IMR-90 (cell line): ENCODE measurements at regions not wholly inside any gene's neighbourhood (a gene's known extent, or its start where the extent isn't known, plus 50 kb on each side); places are given as distances from the start of the nearest gene placed in this dataset.

ENCODE experiments used
- ATAC-seq: fragments of 200-7000 bp; cut with Tn5 transposase; 2 replicates; pipeline ENCODE4 v1.9.1; 2020; ENCODE audit warnings: low read depth, mild to moderate bottlenecking, moderate library complexity
- BruUV-seq: library from RNA; stranded (reverse); fragments of 400-500 nt; replicated peaks from 2 replicates; lab custom pipeline; 2021; lab: Mats Ljungman, UMichigan
- CTCF ChIA-PET: fragments of 300-600 bp; formaldehyde crosslinking; extraction: SDS; loops from one replicate; lab custom pipeline; 2021; ENCODE audit warnings: antibody characterized with exemption; lab: Yijun Ruan, JAX
- POLR2A ChIA-PET: fragments of 300-600 bp; sonication (Branson Sonifier 250); formaldehyde crosslinking; loops from one replicate; lab custom pipeline; 2022; ENCODE audit warnings: antibody characterized with exemption; ENCODE audit not compliant: unreplicated experiment; lab: Charles Lee
- DNase-seq: peaks from one replicate; pipeline ENCODE4 v3.0.0; 2013
- H2AFZ ChIP-seq: replicated peaks from 2 replicates; pipeline ENCODE3; 2013; ENCODE audit warnings: low read length, mild to moderate bottlenecking; ENCODE audit not compliant: poor library complexity
- H2AK5ac ChIP-seq: 2 replicates; pipeline ENCODE4 v1.6.1; 2013; ENCODE audit warnings: low read depth, low read length, inconsistent platforms
- H2AK9ac ChIP-seq: replicated peaks from 2 replicates; pipeline ENCODE3; 2013; ENCODE audit warnings: mild to moderate bottlenecking, low read depth, low read length, moderate library complexity; ENCODE audit not compliant: poor library complexity
- H2BK120ac ChIP-seq: 2 replicates; pipeline ENCODE4 v1.6.1; 2013; ENCODE audit warnings: low read depth, low read length, inconsistent platforms
- H2BK15ac ChIP-seq: 3 replicates; pipeline ENCODE4 v1.6.1; 2013; ENCODE audit warnings: low read depth, low read length, inconsistent platforms
- H2BK20ac ChIP-seq: 2 replicates; pipeline ENCODE4 v1.6.1; 2013; ENCODE audit warnings: low read depth, mild to moderate bottlenecking, inconsistent platforms, low read length, moderate library complexity
- H2BK5ac ChIP-seq: 2 replicates; pipeline ENCODE4 v1.6.1; 2013; ENCODE audit warnings: mild to moderate bottlenecking, low read depth, low read length, inconsistent platforms; ENCODE audit not compliant: poor library complexity, severe bottlenecking
- H3K14ac ChIP-seq: replicated peaks from 2 replicates; pipeline ENCODE4 v1.6.1; 2013; ENCODE audit warnings: low read depth, low read length, inconsistent platforms
- H3K18ac ChIP-seq: 2 replicates; pipeline ENCODE4 v1.6.1; 2013; ENCODE audit warnings: low read depth, low read length, control low read depth
- H3K23ac ChIP-seq: 2 replicates; pipeline ENCODE4 v1.6.1; 2013; ENCODE audit warnings: low read depth, low read length, inconsistent platforms
- H3K27ac ChIP-seq: 2 replicates; pipeline ENCODE4 v1.5.1; 2013; ENCODE audit warnings: mild to moderate bottlenecking, control low read depth, low read length; ENCODE audit not compliant: insufficient read depth
- H3K27me3 ChIP-seq: 2 replicates; pipeline ENCODE4 v1.6.1; 2013; ENCODE audit warnings: low read length; ENCODE audit not compliant: control insufficient read depth, insufficient read depth
- H3K36me3 ChIP-seq: 2 replicates; pipeline ENCODE4 v1.6.1; 2013; ENCODE audit warnings: low read length, mixed read lengths; ENCODE audit not compliant: control insufficient read depth, insufficient read depth
- H3K4ac ChIP-seq: 2 replicates; pipeline ENCODE4 v1.6.1; 2013; ENCODE audit warnings: low read depth, low read length, inconsistent platforms
- H3K4me1 ChIP-seq: 2 replicates; pipeline ENCODE4 v1.6.1; 2013; ENCODE audit warnings: low read length, mixed read lengths; ENCODE audit not compliant: control insufficient read depth, insufficient read depth
- H3K4me2 ChIP-seq: 2 replicates; pipeline ENCODE4 v1.6.1; 2013; ENCODE audit warnings: low read depth, mild to moderate bottlenecking, control low read depth, low read length, moderate library complexity
- H3K4me3 ChIP-seq: 2 replicates; pipeline ENCODE4 v1.5.1; 2013; ENCODE audit warnings: low read depth, mild to moderate bottlenecking, control low read depth, low read length, moderate library complexity; ENCODE audit not compliant: insufficient read depth
- H3K56ac ChIP-seq: 2 replicates; pipeline ENCODE4 v1.6.1; 2013; ENCODE audit warnings: low read length, inconsistent platforms; ENCODE audit not compliant: insufficient read depth; ENCODE audit errors: extremely low read depth
- H3K79me1 ChIP-seq, 2 experiments: 2 replicates each; pipeline ENCODE4 v1.6.1; 2013; ENCODE audit warnings: low read length in 2 of 2, inconsistent platforms in 1 of 2, low read depth in 1 of 2
- H3K9ac ChIP-seq: 2 replicates; pipeline ENCODE4 v1.6.1; 2013; ENCODE audit warnings: low read depth, low read length, control low read depth
- H3K9me1 ChIP-seq: 2 replicates; pipeline ENCODE4 v1.6.1; 2013; ENCODE audit warnings: low read length, inconsistent platforms; ENCODE audit not compliant: insufficient read depth
- H3K9me3 ChIP-seq: 2 replicates; pipeline ENCODE4 v1.6.1; 2013; ENCODE audit warnings: low read length; ENCODE audit not compliant: control insufficient read depth, insufficient read depth
- H4K20me1 ChIP-seq: 2 replicates; pipeline ENCODE4 v1.6.1; 2013; ENCODE audit warnings: low read length, inconsistent platforms; ENCODE audit not compliant: insufficient read depth
- H4K5ac ChIP-seq: 2 replicates; pipeline ENCODE4 v1.6.1; 2013; ENCODE audit warnings: mild to moderate bottlenecking, low read depth, low read length, control low read depth
- H4K8ac ChIP-seq, 2 experiments: 2 replicates each; pipeline ENCODE4 v1.6.1; 2013; ENCODE audit warnings: low read depth in 2 of 2, low read length in 2 of 2, control low read depth in 1 of 2, inconsistent platforms in 1 of 2
- H4K91ac ChIP-seq: 2 replicates; pipeline ENCODE4 v1.6.1; 2013; ENCODE audit warnings: low read depth, low read length, inconsistent platforms; ENCODE audit not compliant: insufficient read depth
- BHLHE40 ChIP-seq: fragments of 150-350 bp; IDR thresholded peaks from 2 replicates; pipeline ENCODE4 v1.6.1; 2016; ENCODE audit warnings: mild to moderate bottlenecking, low read depth, low read length
- CEBPB ChIP-seq: IDR thresholded peaks from 2 replicates; pipeline ENCODE4 v1.6.1; 2012; ENCODE audit warnings: low read depth, low read length, improper control_type of control experiment
- FOS ChIP-seq: fragments of 150-350 bp; IDR thresholded peaks from 2 replicates; pipeline ENCODE4 v1.6.1; 2016; ENCODE audit warnings: low read depth, low read length
- MAFK ChIP-seq: IDR thresholded peaks from 2 replicates; pipeline ENCODE4 v1.6.1; 2012; ENCODE audit warnings: low read depth, low read length, improper control_type of control experiment
- MAZ ChIP-seq: IDR thresholded peaks from 2 replicates; pipeline ENCODE4 v1.6.1; 2012; ENCODE audit warnings: low read depth, mild to moderate bottlenecking, low read length, improper control_type of control experiment, moderate library complexity, borderline replicate concordance
- MXI1 ChIP-seq: IDR thresholded peaks from 2 replicates; pipeline ENCODE4 v1.6.1; 2012; ENCODE audit warnings: low read depth, mild to moderate bottlenecking, low read length, moderate library complexity, borderline replicate concordance
- NFE2L2 ChIP-seq: fragments of 150-350 bp; IDR thresholded peaks from 2 replicates; pipeline ENCODE4 v1.6.1; 2016; ENCODE audit warnings: low read depth, mild to moderate bottlenecking, low read length
- POLR2A ChIP-seq: IDR thresholded peaks from 2 replicates; pipeline ENCODE4 v1.6.1; 2012; ENCODE audit warnings: mild to moderate bottlenecking, low read depth, low read length
- RAD21 ChIP-seq: IDR thresholded peaks from 2 replicates; pipeline ENCODE4 v1.6.1; 2012; ENCODE audit warnings: low read length, improper control_type of control experiment
- RCOR1 ChIP-seq: IDR thresholded peaks from 2 replicates; pipeline ENCODE4 v1.6.1; 2012; ENCODE audit warnings: mild to moderate bottlenecking, low read length, improper control_type of control experiment; ENCODE audit not compliant: insufficient replicate concordance
- RFX5 ChIP-seq: IDR thresholded peaks from 2 replicates; pipeline ENCODE4 v1.8.0; 2012; ENCODE audit warnings: low read depth, mild to moderate bottlenecking, low read length, moderate library complexity
- SMC3 ChIP-seq: fragments of 150-350 bp; IDR thresholded peaks from 2 replicates; pipeline ENCODE4 v1.6.1; 2016; ENCODE audit warnings: low read depth, mild to moderate bottlenecking, antibody characterized with exemption, low read length, moderate library complexity
- WGBS, 2 experiments: methylation state at CpG; one replicate each; pipeline versions ENCODE4 v1.1.5 to v1.1.7; 2013; ENCODE audit warnings: missing lambda C conversion rate in 2 of 2; ENCODE audit not compliant: insufficient read length in 1 of 2; ENCODE audit errors: extremely low coverage in 2 of 2; 5-methylcytosine and 5-hydroxymethylcytosine counted together
- dilution Hi-C: fragments of 300-500 bp; cut with HindIII; formaldehyde crosslinking; loops from one replicate; pipeline ENCODE4 v1.14.3; 2018; ENCODE audit warnings: low sequenced_read_pairs; ENCODE audit not compliant: unreplicated experiment
- in situ Hi-C: fragments of 300-500 bp; cut with MboI; formaldehyde crosslinking; loops from 3 replicates; pipeline ENCODE4 v1.14.3; 2019; ENCODE audit warnings: low sequenced_read_pairs, inconsistent platforms, mixed read lengths
- intact Hi-C: fragments of 100-400 bp; cut with micrococcal nuclease; formaldehyde crosslinking; loops from 2 replicates; pipeline ENCODE4 v1.10.0; 2022
- TF ChIP-seq, protein P1 (sequence below): conservative IDR thresholded peaks from 2 replicates; pipeline ENCODE4 v1.5.1; 2012; ENCODE audit warnings: mild to moderate bottlenecking, low read depth, low read length, improper control_type of control experiment
- TF ChIP-seq, protein P2 (sequence below): fragments of 150-350 bp; IDR thresholded peaks from 2 replicates; pipeline ENCODE4 v1.6.1; 2017; ENCODE audit warnings: mild to moderate bottlenecking, antibody characterized with exemption, low read length, low read depth
- TF ChIP-seq, protein P3 (sequence below): fragments of 150-350 bp; IDR thresholded peaks from 2 replicates; pipeline ENCODE4 v1.6.1; 2016; ENCODE audit warnings: low read depth, mild to moderate bottlenecking, low read length, moderate library complexity, borderline replicate concordance

DNA sequence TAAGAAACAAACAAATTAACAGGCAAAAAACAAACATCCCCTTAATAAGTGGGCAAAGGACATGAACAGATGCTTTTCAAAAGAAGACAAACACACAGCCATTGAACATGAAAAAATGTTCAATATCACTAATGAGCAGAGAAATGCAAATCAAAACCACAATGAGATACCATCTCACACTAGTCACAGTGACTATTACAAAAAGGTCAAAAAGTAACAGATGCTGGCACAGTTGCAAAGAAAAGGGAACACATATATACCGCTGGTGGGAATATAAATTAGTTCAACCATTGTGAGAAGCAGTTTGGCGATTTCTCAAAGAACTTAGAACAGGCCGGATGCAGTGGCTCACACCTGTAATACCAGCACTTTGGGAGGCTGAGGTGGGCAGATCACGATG, 146.1 kb upstream of the NEIL3 start:
- POLR2A ChIA-PET: no interaction called here
- H3K4ac ChIP-seq: no peak overlapping the region
- H3K56ac ChIP-seq: no peak overlapping the region
- intact Hi-C loops: no loop called here
- in situ Hi-C loops: no loop called here
- no peak overlapping the region for H2BK20ac ChIP-seq
- WGBS, 2 experiments: no CpG with 5 or more reads among the region's 4 CpGs
- H3K27me3 ChIP-seq: no peaks in the 10 kb centered on the region
- CTCF ChIA-PET: no interaction called here
- H4K91ac ChIP-seq: no peak overlapping the region
- no peak overlapping the region for H2BK15ac ChIP-seq
- no peaks in the 10 kb centered on the region for H3K36me3 ChIP-seq
- no peak overlapping the region for H3K23ac ChIP-seq
- no TSS peak for BruUV-seq
- no peak for ATAC-seq
- no peak overlapping the region for H2BK5ac ChIP-seq
- dilution Hi-C loops: no loop called here
- TF ChIP-seq FOS (no peak), RCOR1 (no peak), RFX5 (no peak), RAD21 (no peak), POLR2A (no peak), SMC3 (no peak), BHLHE40 (no peak), NFE2L2 (no peak), MXI1 (no peak), MAFK (no peak), CEBPB (no peak), MAZ (no peak)
- TF ChIP-seq, protein P1, sequence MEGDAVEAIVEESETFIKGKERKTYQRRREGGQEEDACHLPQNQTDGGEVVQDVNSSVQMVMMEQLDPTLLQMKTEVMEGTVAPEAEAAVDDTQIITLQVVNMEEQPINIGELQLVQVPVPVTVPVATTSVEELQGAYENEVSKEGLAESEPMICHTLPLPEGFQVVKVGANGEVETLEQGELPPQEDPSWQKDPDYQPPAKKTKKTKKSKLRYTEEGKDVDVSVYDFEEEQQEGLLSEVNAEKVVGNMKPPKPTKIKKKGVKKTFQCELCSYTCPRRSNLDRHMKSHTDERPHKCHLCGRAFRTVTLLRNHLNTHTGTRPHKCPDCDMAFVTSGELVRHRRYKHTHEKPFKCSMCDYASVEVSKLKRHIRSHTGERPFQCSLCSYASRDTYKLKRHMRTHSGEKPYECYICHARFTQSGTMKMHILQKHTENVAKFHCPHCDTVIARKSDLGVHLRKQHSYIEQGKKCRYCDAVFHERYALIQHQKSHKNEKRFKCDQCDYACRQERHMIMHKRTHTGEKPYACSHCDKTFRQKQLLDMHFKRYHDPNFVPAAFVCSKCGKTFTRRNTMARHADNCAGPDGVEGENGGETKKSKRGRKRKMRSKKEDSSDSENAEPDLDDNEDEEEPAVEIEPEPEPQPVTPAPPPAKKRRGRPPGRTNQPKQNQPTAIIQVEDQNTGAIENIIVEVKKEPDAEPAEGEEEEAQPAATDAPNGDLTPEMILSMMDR: no peak
- TF ChIP-seq, protein P2, sequence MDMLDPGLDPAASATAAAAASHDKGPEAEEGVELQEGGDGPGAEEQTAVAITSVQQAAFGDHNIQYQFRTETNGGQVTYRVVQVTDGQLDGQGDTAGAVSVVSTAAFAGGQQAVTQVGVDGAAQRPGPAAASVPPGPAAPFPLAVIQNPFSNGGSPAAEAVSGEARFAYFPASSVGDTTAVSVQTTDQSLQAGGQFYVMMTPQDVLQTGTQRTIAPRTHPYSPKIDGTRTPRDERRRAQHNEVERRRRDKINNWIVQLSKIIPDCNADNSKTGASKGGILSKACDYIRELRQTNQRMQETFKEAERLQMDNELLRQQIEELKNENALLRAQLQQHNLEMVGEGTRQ: no peak
- TF ChIP-seq, protein P3, sequence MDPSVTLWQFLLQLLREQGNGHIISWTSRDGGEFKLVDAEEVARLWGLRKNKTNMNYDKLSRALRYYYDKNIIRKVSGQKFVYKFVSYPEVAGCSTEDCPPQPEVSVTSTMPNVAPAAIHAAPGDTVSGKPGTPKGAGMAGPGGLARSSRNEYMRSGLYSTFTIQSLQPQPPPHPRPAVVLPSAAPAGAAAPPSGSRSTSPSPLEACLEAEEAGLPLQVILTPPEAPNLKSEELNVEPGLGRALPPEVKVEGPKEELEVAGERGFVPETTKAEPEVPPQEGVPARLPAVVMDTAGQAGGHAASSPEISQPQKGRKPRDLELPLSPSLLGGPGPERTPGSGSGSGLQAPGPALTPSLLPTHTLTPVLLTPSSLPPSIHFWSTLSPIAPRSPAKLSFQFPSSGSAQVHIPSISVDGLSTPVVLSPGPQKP: no peak
- DNase-seq: peak; percentile 27
- H2AK9ac ChIP-seq: no peak overlapping the region
- no peak overlapping the region for H2AFZ ChIP-seq
- no peak overlapping the region for H3K18ac ChIP-seq
- H4K8ac ChIP-seq: no peak overlapping the region
- H4K5ac ChIP-seq: no peak overlapping the region
- no peaks in the 10 kb centered on the region for H3K79me1 ChIP-seq
- H3K4me1 ChIP-seq: no peaks in the 10 kb centered on the region
- H3K4me3 ChIP-seq: no peak overlapping the region
- no peaks in the 10 kb centered on the region for H3K9me1 ChIP-seq
- H3K27ac ChIP-seq: no peak overlapping the region
- no peaks in the 10 kb centered on the region for H4K20me1 ChIP-seq
- H2AK5ac ChIP-seq: no peak overlapping the region
- H2BK120ac ChIP-seq: no peak overlapping the region
- no peak overlapping the region for H3K4me2 ChIP-seq
- H3K14ac ChIP-seq: no peak overlapping the region
- H3K9me3 ChIP-seq: no peaks in the 10 kb centered on the region
- H3K9ac ChIP-seq: no peak overlapping the region
